ENCODE measurements at regions not wholly inside any gene's neighbourhood (a gene's known extent, or its start where the extent isn't known, plus 50 kb on each side); places are given as distances from the start of the nearest gene placed in this dataset.

- DNase-seq (ENCODE audit: low spot score in 2 of 2), result no peak
- Histone ChIP-seq H3K27ac (no peak overlapping the region), H3K9me3 (peaks cover 0 to 14% (median 0%) of the 10 kb centered on the region in 4 donors), H3K36me3 (no peaks in the 10 kb centered on the region), H3K4me1 (peaks cover 0 to 4% (median 0%) of the 10 kb centered on the region in 4 donors), H3K27me3 (no peaks in the 10 kb centered on the region), H3K4me3 (no peak overlapping the region)
- TF ChIP-seq CTCF (IDR thresholded peaks at IDR 0.05) (no peak), POLR2A (IDR thresholded peaks at IDR 0.05) (no peak), EP300 (IDR thresholded peaks at IDR 0.05) (no peak)
- 56 to 67% methylated on average over 4 of the region's 4 CpGs for WGBS, 2 donors
Measured at GRCh38 chr9:97747201-97747965, 50.2 kb upstream of the XPA start.

DNA sequence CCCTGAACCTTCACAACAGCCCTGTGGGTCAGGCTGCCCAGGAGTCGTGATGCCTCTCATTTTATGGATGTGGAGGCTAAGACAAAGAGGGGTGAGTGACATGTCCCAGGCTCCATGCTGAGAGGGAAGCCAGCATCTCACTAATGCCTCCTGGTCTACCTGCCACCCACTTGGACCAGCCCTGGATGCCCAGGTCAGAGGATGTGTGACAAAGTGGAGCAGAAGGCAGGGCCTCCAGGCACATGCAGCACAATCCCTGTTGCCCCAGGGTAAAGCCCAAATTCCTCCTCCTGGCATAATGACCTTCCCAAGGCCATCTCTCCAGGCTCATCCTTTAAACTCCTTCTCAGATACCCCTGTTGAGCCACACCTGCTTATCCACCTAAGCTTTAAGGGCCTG lies 51.4 kb upstream of the XPA start:
- Histone ChIP-seq H3K36me3 (no peaks in the 10 kb centered on the region), H3K27me3 (no peaks in the 10 kb centered on the region), H3K27ac (no peak overlapping the region), H3K4me1 (peaks cover 0 to 4% (median 0%) of the 10 kb centered on the region in 4 donors), H3K4me3 (no peak overlapping the region), H3K9me3 (peaks cover 0 to 2% (median 0%) of the 10 kb centered on the region in 4 donors)
- WGBS, 2 donors, result 0 to 57% methylated on average over 1 of the region's 1 CpG
- DNase-seq (ENCODE audit: low spot score in 2 of 2), result no peak
- no peak for TF ChIP-seq CTCF (IDR thresholded peaks at IDR 0.05)
- TF ChIP-seq POLR2A (IDR thresholded peaks at IDR 0.05), result no peak
- no peak for TF ChIP-seq EP300 (IDR thresholded peaks at IDR 0.05)

GRCh38 chr9:97749928-97750327 lies 52.8 kb upstream of the XPA start:
- no peaks in the 10 kb centered on the region for H3K36me3 ChIP-seq
- no peak overlapping the region for H3K27ac ChIP-seq
- H3K27me3 ChIP-seq, result no peaks in the 10 kb centered on the region
- DNase-seq (ENCODE audit: low spot score in 2 of 2), result no peak
- peaks cover 0 to 4% (median 0%) of the 10 kb centered on the region in 4 donors for H3K4me1 ChIP-seq
- WGBS, 2 donors, result 77 to 80% methylated on average over 3 of the region's 3 CpGs
- TF ChIP-seq CTCF (IDR thresholded peaks at IDR 0.05), result no peak
- TF ChIP-seq POLR2A (IDR thresholded peaks at IDR 0.05), result no peak
- TF ChIP-seq EP300 (IDR thresholded peaks at IDR 0.05), result no peak
- H3K4me3 ChIP-seq, result no peak overlapping the region
- H3K9me3 ChIP-seq, result peaks cover 0 to 3% (median 0%) of the 10 kb centered on the region in 4 donors

DNA sequence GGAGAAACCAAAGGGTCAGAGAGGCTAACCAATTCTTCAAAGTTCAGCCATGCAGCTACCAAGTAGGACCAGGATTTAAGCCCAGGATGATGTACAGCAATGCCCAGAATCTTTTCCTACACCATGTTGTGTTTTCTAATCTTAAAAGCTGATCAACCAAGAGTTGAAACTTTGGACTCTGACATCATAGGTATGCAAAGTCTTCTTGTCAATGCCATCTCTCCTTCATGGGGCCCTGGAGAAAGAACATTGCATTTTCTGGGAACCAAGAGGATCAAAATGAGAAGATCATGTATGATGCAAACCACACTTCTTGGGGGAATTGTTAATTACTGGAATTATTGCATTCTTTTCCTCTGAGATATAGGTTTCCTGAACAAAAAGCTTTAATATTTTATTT lies 54.4 kb upstream of the XPA start:
- TF ChIP-seq POLR2A (IDR thresholded peaks at IDR 0.05) (no peak), EP300 (IDR thresholded peaks at IDR 0.05) (no peak), CTCF (IDR thresholded peaks at IDR 0.05) (no peak)
- Histone ChIP-seq H3K27ac (no peak overlapping the region), H3K4me1 (peaks cover 0 to 4% (median 0%) of the 10 kb centered on the region in 4 donors)

GRCh38 chr9:97752274-97752673 lies 55.1 kb upstream of the XPA start:
- TF ChIP-seq CTCF (IDR thresholded peaks at IDR 0.05) (no peak), POLR2A (IDR thresholded peaks at IDR 0.05) (no peak), EP300 (IDR thresholded peaks at IDR 0.05) (no peak)

More for the DNA sequence above, 54.4 kb upstream of the XPA start:
- Histone ChIP-seq H3K27me3 (no peaks in the 10 kb centered on the region), H3K4me3 (no peak overlapping the region), H3K36me3 (no peaks in the 10 kb centered on the region), H3K9me3 (peaks cover 0 to 7% (median 0%) of the 10 kb centered on the region in 4 donors)
- no peak for DNase-seq (ENCODE audit: low spot score in 2 of 2)

More at GRCh38 chr9:97752274-97752673, 55.1 kb upstream of the XPA start:
- peaks cover 0 to 2% (median 0%) of the 10 kb centered on the region in 4 donors for H3K4me1 ChIP-seq
- no peak overlapping the region for H3K4me3 ChIP-seq
- no peaks in the 10 kb centered on the region for H3K27me3 ChIP-seq
- WGBS, 2 donors, result 84 to 91% methylated on average over 2 of the region's 2 CpGs
- H3K9me3 ChIP-seq, result peaks cover 0 to 7% (median 0%) of the 10 kb centered on the region in 4 donors
- no peak for DNase-seq (ENCODE audit: low spot score in 2 of 2)
- H3K36me3 ChIP-seq, result no peaks in the 10 kb centered on the region
- no peak overlapping the region for H3K27ac ChIP-seq

All from tibial nerve (tissue), 4 donors.